HEK293 (cell line): ENCODE measurements at regions not wholly inside any gene's neighbourhood (a gene's known extent, or its start where the extent isn't known, plus 50 kb on each side); places are given as distances from the start of the nearest gene placed in this dataset.

Experiments used
- CTCF ChIA-PET: fragments of 350-600 bp; formaldehyde crosslinking; extraction: SDS; loops from one replicate; lab custom pipeline; 2021; ENCODE audit warnings: antibody characterized with exemption; lab: Yijun Ruan, JAX
- POLR2A ChIA-PET: fragments of 300-600 bp; formaldehyde crosslinking; extraction: SDS; loops from one replicate; lab custom pipeline; 2020; ENCODE audit warnings: antibody characterized with exemption, inconsistent platforms; lab: Yijun Ruan, JAX
- H3K27ac ChIP-seq: fragments of 200-500 bp; sonication (Bioruptor generic); 2 replicates; pipeline ENCODE4 v1.5.1; 2014; ENCODE audit warnings: low read depth, low read length, control low read depth, inconsistent platforms; ENCODE audit errors: extremely low read depth
- H3K36me3 ChIP-seq, 2 experiments: fragments of 200-500 bp in 1 of 2; sonication (Bioruptor generic) in 1 of 2; 1 replicate in 1 of 2; 2 replicates in 1 of 2; pipeline ENCODE4 v1.5.1; 2014 to 2017; ENCODE audit warnings: inconsistent platforms in 2 of 2, low read length in 2 of 2; ENCODE audit not compliant: control insufficient read depth in 2 of 2, insufficient read depth in 1 of 2
- H3K4me1 ChIP-seq: fragments of 200-500 bp; sonication (Bioruptor generic); 2 replicates; pipeline ENCODE4 v1.5.1; 2014; ENCODE audit warnings: mild to moderate bottlenecking, low read length, inconsistent platforms; ENCODE audit not compliant: control insufficient read depth, insufficient read depth
- H3K4me3 ChIP-seq: 2 replicates; pipeline ENCODE4 v1.5.1; 2011; ENCODE audit warnings: low read depth, mild to moderate bottlenecking, control low read depth, low read length, moderate library complexity
- H3K9me3 ChIP-seq: fragments of 200-500 bp; sonication (Bioruptor generic); 2 replicates; pipeline ENCODE4 v1.5.1; 2014; ENCODE audit warnings: low read depth, low read length, inconsistent platforms; ENCODE audit not compliant: control insufficient read depth, insufficient read depth
- BCL11B ChIP-seq: fragments of 450-650 bp; formaldehyde crosslinking; IDR thresholded peaks from 2 replicates; pipeline ENCODE4 v1.5.1; 2016; ENCODE audit warnings: low read depth, missing biosample characterization, missing genetic modification characterization
- GLIS1 ChIP-seq: fragments of 450-650 bp; formaldehyde crosslinking; IDR thresholded peaks from 2 replicates; pipeline ENCODE4 v1.5.1; 2016; ENCODE audit warnings: missing biosample characterization, missing genetic modification characterization
- HOXA7 ChIP-seq: sonication (generic); formaldehyde crosslinking; IDR thresholded peaks from 2 replicates; pipeline ENCODE4 v1.8.1; 2022; ENCODE audit warnings: missing genetic modification reagents, borderline replicate concordance
- KLF16 ChIP-seq: fragments of 450-650 bp; formaldehyde crosslinking; IDR thresholded peaks from 2 replicates; pipeline ENCODE4 v1.5.1; 2017; ENCODE audit warnings: missing biosample characterization, missing genetic modification characterization
- KLF17 ChIP-seq: fragments of 450-650 bp; formaldehyde crosslinking; IDR thresholded peaks from 2 replicates; pipeline ENCODE4 v1.5.1; 2016; ENCODE audit warnings: missing biosample characterization, missing genetic modification characterization
- OVOL3 ChIP-seq: fragments of 450-650 bp; formaldehyde crosslinking; IDR thresholded peaks from 2 replicates; pipeline ENCODE4 v1.5.1; 2016; ENCODE audit warnings: missing biosample characterization, missing genetic modification characterization
- REST ChIP-seq: fragments of 450-650 bp; formaldehyde crosslinking; IDR thresholded peaks from 2 replicates; pipeline ENCODE4 v1.5.1; 2016; ENCODE audit warnings: missing biosample characterization, missing genetic modification characterization
- SCRT2 ChIP-seq: fragments of 450-650 bp; formaldehyde crosslinking; IDR thresholded peaks from 2 replicates; pipeline ENCODE4 v1.5.1; 2016; ENCODE audit warnings: missing biosample characterization, missing genetic modification characterization
- SP3 ChIP-seq: fragments of 450-650 bp; formaldehyde crosslinking; IDR thresholded peaks from 2 replicates; pipeline ENCODE4 v1.5.1; 2016; ENCODE audit warnings: missing biosample characterization, missing genetic modification characterization
- TCF7L2 ChIP-seq: IDR thresholded peaks from 2 replicates; pipeline ENCODE4 v1.6.1; 2011; ENCODE audit warnings: low read depth, mild to moderate bottlenecking, inconsistent platforms, low read length, moderate library complexity, borderline replicate concordance
- ZBTB48 ChIP-seq: fragments of 450-650 bp; formaldehyde crosslinking; IDR thresholded peaks from 2 replicates; pipeline ENCODE4 v1.5.1; 2016; ENCODE audit warnings: missing biosample characterization, missing genetic modification characterization
- ZNF112 ChIP-seq: fragments of 450-650 bp; formaldehyde crosslinking; IDR thresholded peaks from 2 replicates; pipeline ENCODE4 v1.5.0; 2017; ENCODE audit warnings: missing biosample characterization, missing genetic modification characterization
- ZNF16 ChIP-seq: fragments of 450-650 bp; formaldehyde crosslinking; IDR thresholded peaks from 2 replicates; pipeline ENCODE4 v1.5.1; 2016; ENCODE audit warnings: low read depth, missing biosample characterization, missing genetic modification characterization
- ZNF174 ChIP-seq: fragments of 450-650 bp; formaldehyde crosslinking; IDR thresholded peaks from 2 replicates; pipeline ENCODE4 v1.5.0; 2017; ENCODE audit warnings: missing biosample characterization, mild to moderate bottlenecking, missing genetic modification characterization
- ZNF202 ChIP-seq: fragments of 450-650 bp; formaldehyde crosslinking; IDR thresholded peaks from 2 replicates; pipeline ENCODE4 v1.5.1; 2016; ENCODE audit warnings: missing biosample characterization, missing genetic modification characterization, borderline replicate concordance
- ZNF221 ChIP-seq: fragments of 450-650 bp; formaldehyde crosslinking; IDR thresholded peaks from 2 replicates; pipeline ENCODE4 v1.5.1; 2017; ENCODE audit warnings: missing biosample characterization, missing genetic modification characterization, borderline replicate concordance
- ZNF239 ChIP-seq: fragments of 450-650 bp; formaldehyde crosslinking; IDR thresholded peaks from 2 replicates; pipeline ENCODE4 v1.5.1; 2016; ENCODE audit warnings: missing biosample characterization, missing genetic modification characterization
- ZNF274 ChIP-seq, 2 experiments: fragments of 200-500 bp in 1 of 2; fragments of 450-650 bp in 1 of 2; sonication (Bioruptor generic) in 1 of 2; formaldehyde crosslinking in 1 of 2; IDR thresholded peaks; 2 replicates each; pipeline versions ENCODE4 v1.5.1 to v1.6.1; 2014 to 2016; ENCODE audit warnings: borderline replicate concordance in 1 of 2, inconsistent platforms in 1 of 2, low read length in 1 of 2, missing biosample characterization in 1 of 2, missing genetic modification characterization in 1 of 2
- ZNF311 ChIP-seq: fragments of 450-650 bp; formaldehyde crosslinking; IDR thresholded peaks from 2 replicates; pipeline ENCODE4 v1.5.1; 2017; ENCODE audit warnings: missing biosample characterization, missing genetic modification characterization, borderline replicate concordance
- ZNF366 ChIP-seq: fragments of 450-650 bp; formaldehyde crosslinking; conservative IDR thresholded peaks from 2 replicates; pipeline ENCODE4 v1.5.1; 2016; ENCODE audit warnings: missing biosample characterization, missing genetic modification characterization
- ZNF48 ChIP-seq: fragments of 450-650 bp; formaldehyde crosslinking; IDR thresholded peaks from 2 replicates; pipeline ENCODE4 v1.5.1; 2016; ENCODE audit warnings: missing biosample characterization, missing genetic modification characterization
- ZNF521 ChIP-seq: fragments of 450-650 bp; formaldehyde crosslinking; IDR thresholded peaks from 2 replicates; pipeline ENCODE4 v1.5.1; 2017; ENCODE audit warnings: missing biosample characterization, mild to moderate bottlenecking, missing genetic modification characterization
- ZNF571 ChIP-seq: fragments of 450-650 bp; formaldehyde crosslinking; IDR thresholded peaks from 2 replicates; pipeline ENCODE4 v1.5.0; 2017; ENCODE audit warnings: missing biosample characterization, missing genetic modification characterization
- ZNF600 ChIP-seq: fragments of 450-650 bp; formaldehyde crosslinking; IDR thresholded peaks from 2 replicates; pipeline ENCODE4 v1.5.1; 2016; ENCODE audit warnings: missing biosample characterization, missing genetic modification characterization
- ZNF843 ChIP-seq: fragments of 450-650 bp; formaldehyde crosslinking; IDR thresholded peaks from 2 replicates; pipeline ENCODE4 v1.5.1; 2016; ENCODE audit warnings: missing biosample characterization, missing genetic modification characterization
- TF ChIP-seq, protein P1 (sequence below): IDR thresholded peaks from 2 replicates; pipeline ENCODE4 v1.6.1; 2011; ENCODE audit warnings: mild to moderate bottlenecking, low read depth, low read length, borderline replicate concordance
- TF ChIP-seq, protein P2 (sequence below): fragments of 450-650 bp; formaldehyde crosslinking; IDR thresholded peaks from 2 replicates; pipeline ENCODE4 v1.5.1; 2017; ENCODE audit warnings: missing biosample characterization, missing genetic modification characterization

- POLR2A ChIA-PET: no interaction called here
- no peak for TF ChIP-seq SCRT2 (tag by site-specific recombination)
- no peak for TF ChIP-seq ZNF366 (tag by site-specific recombination)
- TF ChIP-seq HOXA7 (CRISPR knock-in tag): no peak
- TF ChIP-seq, protein P1, sequence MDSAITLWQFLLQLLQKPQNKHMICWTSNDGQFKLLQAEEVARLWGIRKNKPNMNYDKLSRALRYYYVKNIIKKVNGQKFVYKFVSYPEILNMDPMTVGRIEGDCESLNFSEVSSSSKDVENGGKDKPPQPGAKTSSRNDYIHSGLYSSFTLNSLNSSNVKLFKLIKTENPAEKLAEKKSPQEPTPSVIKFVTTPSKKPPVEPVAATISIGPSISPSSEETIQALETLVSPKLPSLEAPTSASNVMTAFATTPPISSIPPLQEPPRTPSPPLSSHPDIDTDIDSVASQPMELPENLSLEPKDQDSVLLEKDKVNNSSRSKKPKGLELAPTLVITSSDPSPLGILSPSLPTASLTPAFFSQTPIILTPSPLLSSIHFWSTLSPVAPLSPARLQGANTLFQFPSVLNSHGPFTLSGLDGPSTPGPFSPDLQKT: no peak
- no peak for TF ChIP-seq ZNF600 (tag by site-specific recombination)
- no peak for TF ChIP-seq ZBTB48 (tag by site-specific recombination)
- TF ChIP-seq ZNF112 (tag by site-specific recombination): no peak
- TF ChIP-seq, all 188 proteins: peak for 0
- no peaks in the 10 kb centered on the region for H3K36me3 ChIP-seq
- no peak overlapping the region for H3K4me3 ChIP-seq
- no peak overlapping the region for H3K27ac ChIP-seq
- CTCF ChIA-PET: interaction anchor here (0.6 to 1.5 kb wide), 2 partner anchors 9 to 99 kb away, joined by 3 to 4 read pairs; no protein-coding TSS in a partner anchor
- no peaks in the 10 kb centered on the region for H3K9me3 ChIP-seq
- H3K4me1 ChIP-seq: no peaks in the 10 kb centered on the region
These were observed 98.2 kb upstream of the RASGRP1 start for GRCh38 chr15:38662805-38663204.

- H3K27ac ChIP-seq: no peak overlapping the region
- no peaks in the 10 kb centered on the region for H3K4me1 ChIP-seq
- no peak overlapping the region for H3K4me3 ChIP-seq
- H3K9me3 ChIP-seq: no peaks in the 10 kb centered on the region
- H3K36me3 ChIP-seq: no peaks in the 10 kb centered on the region
- TF ChIP-seq ZNF202 (no peak), OVOL3 (tag by site-specific recombination) (no peak), ZNF48 (tag by site-specific recombination) (no peak), ZNF174 (tag by site-specific recombination) (no peak), ZNF571 (tag by site-specific recombination) (no peak), ZNF221 (tag by site-specific recombination) (no peak), SP3 (no peak), TCF7L2 (no peak), ZNF521 (tag by site-specific recombination) (no peak), ZNF274 (IDR thresholded peaks at IDR 0.05; ENCODE audit: low read length) (no peak), ZNF274 (tag by site-specific recombination; IDR thresholded peaks at IDR 0.05; ENCODE audit: borderline replicate concordance) (no peak), ZNF16 (tag by site-specific recombination) (no peak), KLF17 (tag by site-specific recombination) (no peak), ZNF239 (tag by site-specific recombination) (no peak), ZNF843 (no peak), KLF16 (no peak), GLIS1 (no peak), BCL11B (tag by site-specific recombination) (no peak), REST (tag by site-specific recombination) (no peak), ZNF311 (tag by site-specific recombination) (no peak)
- TF ChIP-seq, protein P2, sequence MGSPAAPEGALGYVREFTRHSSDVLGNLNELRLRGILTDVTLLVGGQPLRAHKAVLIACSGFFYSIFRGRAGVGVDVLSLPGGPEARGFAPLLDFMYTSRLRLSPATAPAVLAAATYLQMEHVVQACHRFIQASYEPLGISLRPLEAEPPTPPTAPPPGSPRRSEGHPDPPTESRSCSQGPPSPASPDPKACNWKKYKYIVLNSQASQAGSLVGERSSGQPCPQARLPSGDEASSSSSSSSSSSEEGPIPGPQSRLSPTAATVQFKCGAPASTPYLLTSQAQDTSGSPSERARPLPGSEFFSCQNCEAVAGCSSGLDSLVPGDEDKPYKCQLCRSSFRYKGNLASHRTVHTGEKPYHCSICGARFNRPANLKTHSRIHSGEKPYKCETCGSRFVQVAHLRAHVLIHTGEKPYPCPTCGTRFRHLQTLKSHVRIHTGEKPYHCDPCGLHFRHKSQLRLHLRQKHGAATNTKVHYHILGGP (tag by site-specific recombination): no peak
- ChIA-PET POLR2A (no interaction called here), CTCF (interaction anchor here (0.7 kb wide), 1 partner anchor 34 kb away, joined by 6 read pairs; no protein-coding TSS in a partner anchor)
These were observed 101.1 kb upstream of the RASGRP1 start for GRCh38 chr15:38665586-38666305.
